ENCODE measurements at regions not wholly inside any gene's neighbourhood (a gene's known extent, or its start where the extent isn't known, plus 50 kb on each side); places are given as distances from the start of the nearest gene placed in this dataset.

DNA sequence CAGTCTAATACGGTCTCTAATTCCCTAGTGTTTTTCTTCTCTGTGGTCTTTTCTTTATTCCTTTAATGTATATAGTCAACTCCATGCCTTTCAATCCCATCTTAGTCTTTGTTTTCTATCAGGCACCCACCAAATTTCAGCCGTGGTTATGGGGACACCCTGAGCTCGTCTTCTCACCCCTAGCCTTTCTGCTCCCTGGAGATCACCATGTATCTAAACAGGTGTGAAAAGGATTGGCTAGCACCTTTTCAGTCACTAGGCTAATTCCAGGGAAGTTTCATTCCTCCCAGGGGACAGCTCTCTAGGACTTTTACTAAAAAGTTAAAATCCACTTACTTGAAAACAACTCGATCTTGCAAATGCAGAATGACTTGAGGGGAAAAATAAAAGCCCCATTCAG is 291.3 kb downstream of the ETNK1 start:
- no peak for ATAC-seq

DNA sequence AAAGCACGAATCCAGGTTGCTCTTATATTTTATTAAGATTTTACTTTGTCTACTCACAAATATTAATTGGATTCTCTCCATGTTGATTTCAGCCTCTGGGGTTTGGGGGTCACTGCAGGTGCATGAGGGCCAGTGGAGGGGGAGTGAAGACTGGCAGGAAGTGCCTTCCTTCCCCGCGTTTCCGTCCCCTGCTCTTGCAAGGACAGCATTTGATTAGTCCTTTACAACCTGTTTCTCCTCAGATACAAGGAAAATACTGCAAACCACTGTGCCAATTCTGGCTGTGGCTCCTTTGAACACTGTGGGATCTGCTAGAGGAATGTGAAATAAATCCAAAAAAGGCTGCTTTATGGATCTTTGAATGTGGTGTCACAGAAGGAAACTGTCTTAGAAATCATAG is 291.8 kb downstream of the ETNK1 start:
- ATAC-seq, result no peak

GRCh38 chr12:22919883-22920282 is 294.9 kb downstream of the ETNK1 start:
- no peak for ATAC-seq

DNA sequence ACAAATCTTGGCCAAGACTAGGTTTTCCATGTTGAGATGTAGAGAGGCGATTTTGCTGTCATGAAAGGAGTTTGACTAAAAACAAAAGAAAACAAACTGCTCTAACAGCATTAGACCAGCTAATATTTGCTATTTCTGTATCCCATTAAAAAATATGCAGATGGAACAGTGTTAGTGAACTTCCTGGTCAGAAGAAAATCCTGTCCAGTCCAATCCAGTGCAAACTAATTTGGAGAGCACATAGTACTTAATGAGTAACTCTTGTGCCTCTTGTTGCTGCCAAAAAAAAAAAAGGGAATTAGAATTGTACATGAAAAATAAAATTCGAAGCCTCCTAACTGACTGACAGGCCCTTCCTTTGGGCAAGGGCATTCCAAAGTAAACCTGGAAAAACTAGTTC is 298.8 kb downstream of the ETNK1 start:
- no peak for ATAC-seq

DNA sequence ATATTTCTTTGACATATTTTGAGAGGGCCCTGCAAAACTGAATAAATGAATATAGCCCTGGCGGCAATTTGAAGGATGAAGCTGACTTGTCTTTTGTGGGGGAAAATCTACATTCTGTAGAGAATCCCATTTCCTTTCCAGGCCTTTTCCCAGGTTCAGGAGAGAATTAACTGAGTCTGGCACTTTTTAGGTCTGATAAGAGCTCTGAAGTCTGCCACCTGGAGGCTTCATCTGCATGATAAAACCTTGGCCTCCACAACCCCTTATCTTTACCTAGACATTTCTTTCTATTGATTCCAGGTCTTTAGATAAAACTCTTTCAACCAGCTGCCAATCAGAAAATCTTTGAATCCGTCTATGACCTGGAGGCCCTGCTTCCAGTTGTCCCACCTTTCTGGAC is 299.4 kb downstream of the ETNK1 start:
- ATAC-seq, result no peak

DNA sequence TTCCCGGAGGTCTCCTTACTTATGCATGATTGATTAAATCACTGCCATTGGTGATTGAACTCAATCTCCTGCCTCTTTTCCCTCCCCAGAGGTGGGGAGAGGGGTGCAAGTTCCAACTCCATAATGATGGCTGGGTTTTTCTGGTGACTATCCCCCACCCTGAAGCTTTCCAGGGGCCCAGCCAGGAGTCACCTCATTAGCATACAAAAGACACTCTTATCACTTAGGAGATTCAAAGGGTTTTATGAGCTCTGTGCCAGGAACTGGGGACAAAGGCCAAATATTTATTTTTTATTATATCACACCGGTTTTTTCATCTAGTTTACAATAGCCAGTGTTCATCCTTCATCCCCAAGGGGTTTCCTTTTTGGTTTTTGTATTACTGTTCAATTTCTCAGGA is 300.7 kb downstream of the ETNK1 start:
- no peak for ATAC-seq

DNA sequence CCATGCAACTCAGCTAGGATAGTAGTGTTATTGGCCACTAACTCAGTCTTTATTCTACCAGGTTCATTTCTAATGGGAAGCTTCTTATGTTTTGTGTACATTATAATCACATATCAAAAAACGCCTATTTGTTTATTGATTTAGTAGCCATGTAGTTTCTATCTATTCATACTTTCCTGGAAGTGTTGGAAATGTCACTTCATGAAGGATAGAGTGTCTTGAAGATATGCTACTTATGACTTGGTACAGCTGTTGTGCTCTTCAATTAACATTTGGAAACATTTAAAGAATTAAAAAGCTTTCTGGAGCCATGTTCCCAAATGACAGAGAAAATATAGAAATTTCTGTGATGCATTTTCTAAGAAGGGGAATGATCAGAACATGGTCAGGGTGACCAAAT is 307.5 kb downstream of the ETNK1 start:
- ATAC-seq, result no peak

- no peak for ATAC-seq
These were observed 310.1 kb downstream of the ETNK1 start for GRCh38 chr12:22935090-22935489.

- ATAC-seq, result no peak
These were observed 310.5 kb downstream of the ETNK1 start for GRCh38 chr12:22935501-22935900.

- no peak for ATAC-seq
These were observed 313.4 kb downstream of the ETNK1 start for GRCh38 chr12:22938323-22938722.

- no peak for ATAC-seq
These were observed 326.2 kb downstream of the ETNK1 start for GRCh38 chr12:22951206-22951605.

DNA sequence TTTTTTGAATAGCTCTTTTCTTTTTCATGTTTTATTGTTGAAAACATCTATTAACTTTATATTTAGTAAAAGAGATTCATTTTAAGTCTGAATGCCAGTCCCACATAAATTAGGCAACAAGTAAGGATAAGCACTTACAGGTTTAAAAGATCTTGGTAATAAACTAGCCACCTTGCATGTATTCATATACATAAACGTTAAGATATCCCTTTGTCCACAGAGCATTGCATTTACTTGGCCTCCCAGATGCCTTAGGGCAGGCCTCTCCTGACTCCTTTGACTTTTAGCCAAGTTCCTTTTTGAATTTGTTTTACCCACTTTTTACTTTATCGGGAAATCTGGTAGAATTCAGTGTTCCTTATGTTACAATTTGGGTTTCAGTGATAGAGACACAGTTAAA is 331.7 kb downstream of the ETNK1 start:
- no peak for ATAC-seq

DNA sequence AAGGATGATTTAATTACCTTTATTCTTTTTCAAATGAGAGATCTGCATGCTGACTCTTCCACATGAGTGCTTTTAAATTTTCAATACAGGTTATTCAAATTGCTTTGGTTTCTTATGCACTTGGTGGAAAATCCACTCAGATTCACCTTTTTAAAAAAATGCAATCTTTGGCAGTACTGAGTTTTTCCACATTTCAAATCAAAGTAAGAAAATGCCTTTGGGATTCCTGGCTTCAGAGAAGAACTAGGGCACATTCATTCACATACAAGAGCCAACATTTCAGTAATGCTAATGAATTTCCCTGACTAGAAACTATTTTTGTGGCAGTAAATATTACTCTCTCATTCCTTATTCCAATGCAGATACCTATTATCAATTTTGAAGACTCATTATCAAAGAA is 342.2 kb downstream of the ETNK1 start:
- no peak for ATAC-seq

GRCh38 chr12:22969521-22969920 is 344.6 kb downstream of the ETNK1 start:
- no peak for ATAC-seq

GRCh38 chr12:22971247-22971646 is 346.3 kb downstream of the ETNK1 start:
- ATAC-seq, result no peak

GRCh38 chr12:22971701-22972191 is 346.8 kb downstream of the ETNK1 start:
- ATAC-seq, result no peak

GRCh38 chr12:22974865-22975264 is 349.9 kb downstream of the ETNK1 start:
- ATAC-seq, result no peak

GRCh38 chr12:22978962-22979361 is 354.0 kb downstream of the ETNK1 start:
- no peak for ATAC-seq

GRCh38 chr12:22979854-22980469 is 355.0 kb downstream of the ETNK1 start:
- no peak for ATAC-seq

DNA sequence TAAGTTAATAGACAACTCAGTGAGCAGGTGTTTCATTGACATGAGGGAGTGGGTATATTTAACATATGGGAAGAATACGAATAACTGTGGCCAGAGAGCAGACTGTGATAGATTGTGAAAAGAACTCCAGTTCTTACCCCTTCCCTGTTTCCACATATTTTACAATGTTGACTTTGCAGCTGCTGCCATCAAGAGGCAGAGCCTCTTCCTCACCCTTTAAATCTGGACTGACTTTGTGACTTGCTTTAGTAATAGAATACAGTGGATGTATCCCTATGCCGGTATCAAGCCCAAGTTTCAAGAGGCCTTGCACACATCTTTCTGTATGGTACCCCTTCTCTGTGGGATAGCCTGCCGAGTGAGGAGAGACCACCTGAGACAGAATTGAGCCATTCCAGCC is 356.7 kb downstream of the ETNK1 start:
- no peak for ATAC-seq

GRCh38 chr12:22982635-22983034 is 357.7 kb downstream of the ETNK1 start:
- no peak for ATAC-seq

GRCh38 chr12:22986997-22987396 is 362.0 kb downstream of the ETNK1 start:
- ATAC-seq, result no peak

DNA sequence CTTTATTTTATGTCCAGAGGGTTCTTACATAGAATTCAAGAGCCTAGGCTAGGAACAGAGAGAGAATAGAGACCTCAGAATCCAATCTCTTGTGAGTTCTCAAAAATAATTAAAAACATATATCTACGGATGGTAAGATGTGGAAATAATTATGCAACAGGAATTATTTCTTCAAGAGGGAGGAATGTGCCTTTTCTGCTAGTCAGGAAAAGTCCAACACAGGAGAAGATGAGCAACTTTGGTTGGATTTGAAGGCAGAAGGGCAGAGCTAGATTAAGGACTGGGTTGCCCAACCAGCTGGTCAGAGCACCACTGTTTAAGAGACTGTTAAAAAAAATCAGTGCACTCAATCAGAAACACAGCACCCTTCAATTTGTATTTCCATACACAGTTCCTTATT is 365.5 kb downstream of the ETNK1 start:
- ATAC-seq, result no peak

- ATAC-seq, result no peak
These were observed 366.4 kb downstream of the ETNK1 start for GRCh38 chr12:22991250-22991844.

Measured in activated CD4-positive, CD25-positive, alpha-beta regulatory T cell treated with anti-CD3 and anti-CD28 coated beads, Interleukin-2, amount 50 U/mL, for 24 hours (primary cell).